Ishikawa (cell line): ENCODE measurements at regions not wholly inside any gene's neighbourhood (a gene's known extent, or its start where the extent isn't known, plus 50 kb on each side); places are given as distances from the start of the nearest gene placed in this dataset.

Source experiments
- CEBPB ChIP-seq: IDR thresholded peaks from 2 replicates; pipeline ENCODE4 v1.6.1; 2012
- CREB1 ChIP-seq: IDR thresholded peaks from 2 replicates; pipeline ENCODE4 v1.6.1; 2012; ENCODE audit warnings: low read depth
- EGR1 ChIP-seq: IDR thresholded peaks from 2 replicates; pipeline ENCODE4 v1.6.1; 2012
- EP300 ChIP-seq: IDR thresholded peaks from 2 replicates; pipeline ENCODE4 v1.6.1; 2012; ENCODE audit warnings: borderline replicate concordance
- FOXM1 ChIP-seq: IDR thresholded peaks from 2 replicates; pipeline ENCODE4 v1.6.1; 2012; ENCODE audit warnings: low read depth, borderline replicate concordance
- NFIC ChIP-seq: IDR thresholded peaks from 2 replicates; pipeline ENCODE4 v1.6.1; 2012
- RAD21 ChIP-seq: IDR thresholded peaks from 2 replicates; pipeline ENCODE4 v1.6.1; 2012; ENCODE audit warnings: low read depth
- TAF1 ChIP-seq: IDR thresholded peaks from 2 replicates; pipeline ENCODE4 v1.6.1; 2012; ENCODE audit warnings: low read depth, mild to moderate bottlenecking
- TEAD4 ChIP-seq: IDR thresholded peaks from 2 replicates; pipeline ENCODE4 v1.6.1; 2012
- YY1 ChIP-seq: IDR thresholded peaks from 2 replicates; pipeline ENCODE4 v1.6.1; 2012; ENCODE audit warnings: low read depth
- TF ChIP-seq, protein P1 (sequence below): IDR thresholded peaks from 2 replicates; pipeline ENCODE4 v1.6.1; 2012; ENCODE audit warnings: low read depth, mild to moderate bottlenecking
- TF ChIP-seq, protein P2 (sequence below): IDR thresholded peaks from 2 replicates; pipeline ENCODE4 v1.6.1; 2012
- TF ChIP-seq, protein P3 (sequence below): IDR thresholded peaks from 2 replicates; pipeline ENCODE4 v1.6.1; 2012

DNA sequence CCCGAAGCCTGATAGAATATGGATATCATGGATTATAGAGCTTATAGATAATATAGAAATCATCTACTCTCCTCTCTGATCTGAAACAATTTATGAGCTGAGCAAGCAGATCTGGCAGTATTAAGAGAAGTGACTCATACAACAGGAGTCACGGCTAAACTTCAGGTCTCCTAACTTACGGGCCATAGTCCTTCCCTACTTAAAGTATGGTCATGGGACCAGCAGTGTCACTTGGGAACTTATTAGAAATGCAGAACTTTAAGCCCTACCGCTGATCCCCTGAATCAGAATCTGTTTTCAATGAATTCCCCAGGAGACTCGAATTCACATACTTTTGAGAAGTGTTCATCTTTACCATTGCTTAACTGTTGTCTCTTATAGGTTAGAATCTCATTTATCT, 195.7 kb upstream of the FANCL start:
- TF ChIP-seq, protein P1, sequence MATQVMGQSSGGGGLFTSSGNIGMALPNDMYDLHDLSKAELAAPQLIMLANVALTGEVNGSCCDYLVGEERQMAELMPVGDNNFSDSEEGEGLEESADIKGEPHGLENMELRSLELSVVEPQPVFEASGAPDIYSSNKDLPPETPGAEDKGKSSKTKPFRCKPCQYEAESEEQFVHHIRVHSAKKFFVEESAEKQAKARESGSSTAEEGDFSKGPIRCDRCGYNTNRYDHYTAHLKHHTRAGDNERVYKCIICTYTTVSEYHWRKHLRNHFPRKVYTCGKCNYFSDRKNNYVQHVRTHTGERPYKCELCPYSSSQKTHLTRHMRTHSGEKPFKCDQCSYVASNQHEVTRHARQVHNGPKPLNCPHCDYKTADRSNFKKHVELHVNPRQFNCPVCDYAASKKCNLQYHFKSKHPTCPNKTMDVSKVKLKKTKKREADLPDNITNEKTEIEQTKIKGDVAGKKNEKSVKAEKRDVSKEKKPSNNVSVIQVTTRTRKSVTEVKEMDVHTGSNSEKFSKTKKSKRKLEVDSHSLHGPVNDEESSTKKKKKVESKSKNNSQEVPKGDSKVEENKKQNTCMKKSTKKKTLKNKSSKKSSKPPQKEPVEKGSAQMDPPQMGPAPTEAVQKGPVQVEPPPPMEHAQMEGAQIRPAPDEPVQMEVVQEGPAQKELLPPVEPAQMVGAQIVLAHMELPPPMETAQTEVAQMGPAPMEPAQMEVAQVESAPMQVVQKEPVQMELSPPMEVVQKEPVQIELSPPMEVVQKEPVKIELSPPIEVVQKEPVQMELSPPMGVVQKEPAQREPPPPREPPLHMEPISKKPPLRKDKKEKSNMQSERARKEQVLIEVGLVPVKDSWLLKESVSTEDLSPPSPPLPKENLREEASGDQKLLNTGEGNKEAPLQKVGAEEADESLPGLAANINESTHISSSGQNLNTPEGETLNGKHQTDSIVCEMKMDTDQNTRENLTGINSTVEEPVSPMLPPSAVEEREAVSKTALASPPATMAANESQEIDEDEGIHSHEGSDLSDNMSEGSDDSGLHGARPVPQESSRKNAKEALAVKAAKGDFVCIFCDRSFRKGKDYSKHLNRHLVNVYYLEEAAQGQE: no peak
- TF ChIP-seq EP300 (no peak), EGR1 (no peak), YY1 (no peak), TEAD4 (no peak), FOXM1 (no peak), TAF1 (no peak), RAD21 (no peak), NFIC (no peak), CREB1 (no peak), CEBPB (no peak)
- TF ChIP-seq, protein P2, sequence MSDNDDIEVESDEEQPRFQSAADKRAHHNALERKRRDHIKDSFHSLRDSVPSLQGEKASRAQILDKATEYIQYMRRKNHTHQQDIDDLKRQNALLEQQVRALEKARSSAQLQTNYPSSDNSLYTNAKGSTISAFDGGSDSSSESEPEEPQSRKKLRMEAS: no peak
- TF ChIP-seq, protein P3, sequence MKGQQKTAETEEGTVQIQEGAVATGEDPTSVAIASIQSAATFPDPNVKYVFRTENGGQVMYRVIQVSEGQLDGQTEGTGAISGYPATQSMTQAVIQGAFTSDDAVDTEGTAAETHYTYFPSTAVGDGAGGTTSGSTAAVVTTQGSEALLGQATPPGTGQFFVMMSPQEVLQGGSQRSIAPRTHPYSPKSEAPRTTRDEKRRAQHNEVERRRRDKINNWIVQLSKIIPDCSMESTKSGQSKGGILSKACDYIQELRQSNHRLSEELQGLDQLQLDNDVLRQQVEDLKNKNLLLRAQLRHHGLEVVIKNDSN: no peak
